ENCODE measurements at regions not wholly inside any gene's neighbourhood (a gene's known extent, or its start where the extent isn't known, plus 50 kb on each side); places are given as distances from the start of the nearest gene placed in this dataset.

GRCh38 chr6:154561750-154562149 lies 51.3 kb upstream of the CNKSR3 start:
- no peak for ATAC-seq
- intact Hi-C loops (cut with DNase I; ENCODE audit: low total_unique reads) (no loop called here), in situ Hi-C loops (cut with MboI; ENCODE audit: low sequenced_read_pairs in 4 of 4) (no loop called here)
- H3K9me3 ChIP-seq, result no peaks in the 10 kb centered on the region
- no peak for DNase-seq
- H3K4me1 ChIP-seq, result no peaks in the 10 kb centered on the region
- no peak overlapping the region for H3K27ac ChIP-seq
- no peak for TF ChIP-seq POLR2A (IDR thresholded peaks at IDR 0.05)
- TF ChIP-seq, protein P1, sequence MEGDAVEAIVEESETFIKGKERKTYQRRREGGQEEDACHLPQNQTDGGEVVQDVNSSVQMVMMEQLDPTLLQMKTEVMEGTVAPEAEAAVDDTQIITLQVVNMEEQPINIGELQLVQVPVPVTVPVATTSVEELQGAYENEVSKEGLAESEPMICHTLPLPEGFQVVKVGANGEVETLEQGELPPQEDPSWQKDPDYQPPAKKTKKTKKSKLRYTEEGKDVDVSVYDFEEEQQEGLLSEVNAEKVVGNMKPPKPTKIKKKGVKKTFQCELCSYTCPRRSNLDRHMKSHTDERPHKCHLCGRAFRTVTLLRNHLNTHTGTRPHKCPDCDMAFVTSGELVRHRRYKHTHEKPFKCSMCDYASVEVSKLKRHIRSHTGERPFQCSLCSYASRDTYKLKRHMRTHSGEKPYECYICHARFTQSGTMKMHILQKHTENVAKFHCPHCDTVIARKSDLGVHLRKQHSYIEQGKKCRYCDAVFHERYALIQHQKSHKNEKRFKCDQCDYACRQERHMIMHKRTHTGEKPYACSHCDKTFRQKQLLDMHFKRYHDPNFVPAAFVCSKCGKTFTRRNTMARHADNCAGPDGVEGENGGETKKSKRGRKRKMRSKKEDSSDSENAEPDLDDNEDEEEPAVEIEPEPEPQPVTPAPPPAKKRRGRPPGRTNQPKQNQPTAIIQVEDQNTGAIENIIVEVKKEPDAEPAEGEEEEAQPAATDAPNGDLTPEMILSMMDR (IDR thresholded peaks at IDR 0.05 in 4 of 5, conservative IDR thresholded peaks at IDR 0.05 in 1 of 5), result no peak
- H3K36me3 ChIP-seq, result no peaks in the 10 kb centered on the region
- H3K4me3 ChIP-seq, result no peak overlapping the region
- no peaks in the 10 kb centered on the region for H3K27me3 ChIP-seq

DNA sequence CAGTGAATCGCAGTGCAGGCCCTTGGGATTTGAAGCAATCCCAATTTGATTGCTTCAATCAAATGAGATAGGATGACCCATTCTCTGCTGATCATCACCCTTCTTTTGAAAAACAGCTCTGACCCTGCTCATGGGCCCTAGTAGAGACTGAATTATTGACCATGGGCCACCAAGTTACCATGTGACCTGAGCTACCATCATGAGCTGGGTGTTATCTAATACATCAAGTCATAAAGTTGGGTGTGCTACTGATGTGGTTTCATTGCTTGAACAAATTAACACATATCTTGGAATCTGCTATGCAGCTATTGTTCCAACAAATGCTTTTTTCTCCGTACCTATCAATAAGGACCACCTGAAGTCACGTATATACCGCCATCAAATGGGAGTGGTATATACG lies 54.8 kb upstream of the CNKSR3 start:
- Histone ChIP-seq H3K4me3 (no peak overlapping the region), H3K27ac (no peak overlapping the region), H3K4me1 (no peaks in the 10 kb centered on the region), H3K36me3 (no peaks in the 10 kb centered on the region), H3K27me3 (no peaks in the 10 kb centered on the region), H3K9me3 (no peaks in the 10 kb centered on the region)
- TF ChIP-seq POLR2A (IDR thresholded peaks at IDR 0.05), result no peak
- TF ChIP-seq, protein P1 (IDR thresholded peaks at IDR 0.05 in 4 of 5, conservative IDR thresholded peaks at IDR 0.05 in 1 of 5), result no peak
- intact Hi-C loops (cut with DNase I; ENCODE audit: low total_unique reads), result no loop called here
- ATAC-seq (no peak), DNase-seq (no peak)
- in situ Hi-C loops (cut with MboI; ENCODE audit: low sequenced_read_pairs in 4 of 4), result no loop called here

DNA sequence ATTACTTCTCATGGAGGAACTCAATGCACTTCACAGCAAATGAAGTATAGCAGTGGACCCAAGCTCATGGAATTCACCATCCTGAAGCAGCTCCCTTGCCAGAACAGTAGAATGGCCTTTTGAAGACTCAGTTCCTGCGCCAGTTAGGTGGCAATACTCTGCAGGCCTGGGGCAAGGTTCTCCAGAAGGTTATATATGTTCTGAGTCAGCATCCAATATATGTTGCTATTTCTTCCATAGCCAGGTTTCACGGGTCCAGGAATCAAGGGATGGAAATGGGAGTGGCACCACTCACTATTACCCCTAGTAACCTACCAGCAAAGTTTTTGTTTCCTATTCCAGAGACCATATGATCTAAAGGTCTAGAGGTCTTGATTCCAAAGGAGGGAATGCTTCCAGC lies 56.4 kb upstream of the CNKSR3 start:
- intact Hi-C loops (cut with DNase I; ENCODE audit: low total_unique reads), result no loop called here
- Histone ChIP-seq H3K36me3 (no peaks in the 10 kb centered on the region), H3K9me3 (no peaks in the 10 kb centered on the region), H3K4me1 (no peaks in the 10 kb centered on the region), H3K27ac (no peak overlapping the region), H3K4me3 (no peak overlapping the region), H3K27me3 (no peaks in the 10 kb centered on the region)
- TF ChIP-seq, protein P1 (IDR thresholded peaks at IDR 0.05 in 4 of 5, conservative IDR thresholded peaks at IDR 0.05 in 1 of 5), result no peak
- no peak for TF ChIP-seq POLR2A (IDR thresholded peaks at IDR 0.05)
- no peak for ATAC-seq
- DNase-seq, result no peak
- in situ Hi-C loops (cut with MboI; ENCODE audit: low sequenced_read_pairs in 4 of 4), result no loop called here

DNA sequence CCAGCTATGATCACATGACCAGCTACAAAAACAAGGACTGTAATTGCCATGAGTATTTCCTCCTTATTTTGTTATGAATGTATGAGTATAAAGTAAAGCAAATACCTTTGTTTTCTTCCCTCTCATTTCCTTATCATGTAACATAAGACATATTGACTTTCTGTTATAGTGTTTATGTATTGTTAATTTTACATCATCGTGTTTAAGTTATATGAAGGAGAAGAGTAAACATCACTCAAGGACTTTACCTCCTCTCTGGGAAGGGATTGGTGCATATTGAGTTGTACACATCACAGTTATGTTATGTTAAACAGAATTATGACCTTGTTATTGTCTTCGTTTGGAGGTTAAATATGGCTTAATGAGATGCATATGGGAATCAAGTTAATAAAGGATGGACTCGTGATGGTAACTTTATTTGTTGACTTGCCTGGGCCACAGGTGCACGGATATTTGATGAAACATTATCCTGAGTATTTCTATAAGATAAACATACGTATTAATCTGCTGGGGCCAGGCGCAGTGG lies 57.3 kb upstream of the CNKSR3 start:
- Histone ChIP-seq H3K4me3 (no peak overlapping the region), H3K9me3 (no peaks in the 10 kb centered on the region), H3K27me3 (no peaks in the 10 kb centered on the region), H3K4me1 (no peaks in the 10 kb centered on the region), H3K36me3 (no peaks in the 10 kb centered on the region), H3K27ac (no peak overlapping the region)
- TF ChIP-seq POLR2A (IDR thresholded peaks at IDR 0.05), result no peak
- TF ChIP-seq, protein P1 (IDR thresholded peaks at IDR 0.05 in 4 of 5, conservative IDR thresholded peaks at IDR 0.05 in 1 of 5), result no peak
- intact Hi-C loops (cut with DNase I; ENCODE audit: low total_unique reads) (no loop called here), in situ Hi-C loops (cut with MboI; ENCODE audit: low sequenced_read_pairs in 4 of 4) (no loop called here)
- DNase-seq (no peak), ATAC-seq (no peak)
